AG04450 (cell line): ENCODE measurements at regions not wholly inside any gene's neighbourhood (a gene's known extent, or its start where the extent isn't known, plus 50 kb on each side); places are given as distances from the start of the nearest gene placed in this dataset.

ENCODE experiments used
- CTCF ChIA-PET: fragments of 300-600, 350-600 bp; formaldehyde crosslinking; extraction: SDS; loops from one replicate; lab custom pipeline; 2022; ENCODE audit warnings: antibody characterized with exemption, inconsistent platforms; lab: Charles Lee
- POLR2A ChIA-PET: fragments of 350-600 bp; formaldehyde crosslinking; extraction: SDS; loops from one replicate; lab custom pipeline; 2021; ENCODE audit warnings: antibody characterized with exemption, inconsistent platforms; lab: Yijun Ruan, JAX
- DNase-seq: peaks from one replicate; pipeline ENCODE4 v3.0.0-alpha.2; 2011; ENCODE audit warnings: low read depth, low spot score
- H3K27ac ChIP-seq: one replicate; pipeline ENCODE4 v1.5.1; 2012; ENCODE audit warnings: low read depth, low read length, control low read depth
- H3K27me3 ChIP-seq: one replicate; pipeline ENCODE4 v1.6.0; 2012; ENCODE audit warnings: low read length; ENCODE audit not compliant: control insufficient read depth, insufficient read depth
- H3K4me3 ChIP-seq: 2 replicates; pipeline ENCODE4 v1.5.1; 2011; ENCODE audit warnings: mild to moderate bottlenecking, low read depth, low read length, control low read depth
- H3K9me3 ChIP-seq: 2 replicates; pipeline ENCODE4 v1.5.1; 2012; ENCODE audit warnings: low read length; ENCODE audit not compliant: control insufficient read depth, insufficient read depth
- TF ChIP-seq, protein P1 (sequence below): IDR thresholded peaks from 2 replicates; pipeline ENCODE4 v1.5.1; 2011; ENCODE audit warnings: low read depth, low read length, control low read depth, inconsistent platforms

DNA sequence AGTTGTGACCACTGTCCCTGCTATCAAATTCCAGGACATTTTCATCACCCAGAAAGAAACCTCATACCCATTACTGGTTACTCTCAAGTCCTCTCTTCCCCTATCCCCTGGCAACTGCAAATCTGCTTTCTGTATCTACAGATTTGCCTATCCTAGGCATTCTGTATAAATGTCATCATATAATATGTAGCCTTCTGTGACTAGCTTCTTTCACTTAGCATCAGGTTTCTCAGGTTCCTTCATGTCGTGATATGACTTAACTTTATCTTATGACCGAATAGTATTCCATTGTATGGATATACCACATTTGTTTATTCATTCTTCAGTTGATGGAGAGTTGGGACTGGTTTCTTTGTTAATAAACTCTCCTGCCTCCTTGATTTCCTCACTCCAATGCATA lies 60.5 kb downstream of the PMAIP1 start:
- ChIA-PET POLR2A (no interaction called here), CTCF (no interaction called here)
- Histone ChIP-seq H3K4me3 (no peak overlapping the region), H3K27me3 (no peaks in the 10 kb centered on the region), H3K9me3 (no peaks in the 10 kb centered on the region), H3K27ac (no peak overlapping the region)
- TF ChIP-seq, protein P1, sequence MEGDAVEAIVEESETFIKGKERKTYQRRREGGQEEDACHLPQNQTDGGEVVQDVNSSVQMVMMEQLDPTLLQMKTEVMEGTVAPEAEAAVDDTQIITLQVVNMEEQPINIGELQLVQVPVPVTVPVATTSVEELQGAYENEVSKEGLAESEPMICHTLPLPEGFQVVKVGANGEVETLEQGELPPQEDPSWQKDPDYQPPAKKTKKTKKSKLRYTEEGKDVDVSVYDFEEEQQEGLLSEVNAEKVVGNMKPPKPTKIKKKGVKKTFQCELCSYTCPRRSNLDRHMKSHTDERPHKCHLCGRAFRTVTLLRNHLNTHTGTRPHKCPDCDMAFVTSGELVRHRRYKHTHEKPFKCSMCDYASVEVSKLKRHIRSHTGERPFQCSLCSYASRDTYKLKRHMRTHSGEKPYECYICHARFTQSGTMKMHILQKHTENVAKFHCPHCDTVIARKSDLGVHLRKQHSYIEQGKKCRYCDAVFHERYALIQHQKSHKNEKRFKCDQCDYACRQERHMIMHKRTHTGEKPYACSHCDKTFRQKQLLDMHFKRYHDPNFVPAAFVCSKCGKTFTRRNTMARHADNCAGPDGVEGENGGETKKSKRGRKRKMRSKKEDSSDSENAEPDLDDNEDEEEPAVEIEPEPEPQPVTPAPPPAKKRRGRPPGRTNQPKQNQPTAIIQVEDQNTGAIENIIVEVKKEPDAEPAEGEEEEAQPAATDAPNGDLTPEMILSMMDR = no peak
- no peak for DNase-seq

DNA sequence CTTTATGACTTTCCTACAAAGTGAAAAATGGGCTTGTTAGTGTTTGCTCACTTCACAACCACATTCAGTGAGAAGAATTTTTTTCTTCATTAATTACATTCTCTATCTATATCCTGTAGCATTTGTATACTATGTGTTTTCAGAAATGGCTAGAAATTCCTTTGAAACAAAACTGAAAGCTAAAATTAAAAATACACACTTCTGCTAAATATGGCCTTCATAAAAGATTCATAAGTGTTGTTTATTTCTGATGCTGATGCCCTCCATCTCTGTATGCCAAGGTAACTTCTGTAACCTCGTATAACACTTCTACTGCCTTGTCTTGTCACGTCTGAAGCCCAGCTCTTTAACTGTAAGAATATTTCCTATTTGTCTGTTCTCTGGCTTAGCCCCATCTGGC lies 59.8 kb downstream of the PMAIP1 start:
- no peak for DNase-seq
- no peak overlapping the region for H3K27ac ChIP-seq
- H3K4me3 ChIP-seq = no peak overlapping the region
- H3K9me3 ChIP-seq = no peaks in the 10 kb centered on the region
- ChIA-PET CTCF (no interaction called here), POLR2A (no interaction called here)
- no peaks in the 10 kb centered on the region for H3K27me3 ChIP-seq
- TF ChIP-seq, protein P1 = no peak

DNA sequence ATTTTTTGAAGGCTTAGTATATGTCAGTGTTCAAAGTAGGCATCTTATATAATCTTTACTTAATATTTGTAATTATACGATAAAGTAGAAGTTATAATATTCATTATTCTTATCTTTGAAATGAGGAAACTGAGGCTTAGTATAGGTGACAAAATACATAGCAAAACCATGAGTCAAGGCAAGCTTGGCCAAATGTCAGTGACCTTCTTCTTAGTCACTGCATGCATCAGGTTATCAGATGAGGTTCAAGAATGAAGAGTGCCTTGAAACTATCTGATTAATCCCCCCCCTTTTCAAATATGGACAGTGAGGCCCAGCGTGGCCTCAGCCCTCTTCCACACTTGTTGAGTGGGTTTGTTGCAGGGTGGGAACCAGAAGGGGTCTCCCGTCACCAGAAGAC lies 59.3 kb downstream of the PMAIP1 start:
- TF ChIP-seq, protein P1 = no peak
- no peak for DNase-seq
- POLR2A ChIA-PET = no interaction called here
- H3K27me3 ChIP-seq = no peaks in the 10 kb centered on the region
- no peaks in the 10 kb centered on the region for H3K9me3 ChIP-seq
- no peak overlapping the region for H3K27ac ChIP-seq
- H3K4me3 ChIP-seq = no peak overlapping the region
- CTCF ChIA-PET = no interaction called here

DNA sequence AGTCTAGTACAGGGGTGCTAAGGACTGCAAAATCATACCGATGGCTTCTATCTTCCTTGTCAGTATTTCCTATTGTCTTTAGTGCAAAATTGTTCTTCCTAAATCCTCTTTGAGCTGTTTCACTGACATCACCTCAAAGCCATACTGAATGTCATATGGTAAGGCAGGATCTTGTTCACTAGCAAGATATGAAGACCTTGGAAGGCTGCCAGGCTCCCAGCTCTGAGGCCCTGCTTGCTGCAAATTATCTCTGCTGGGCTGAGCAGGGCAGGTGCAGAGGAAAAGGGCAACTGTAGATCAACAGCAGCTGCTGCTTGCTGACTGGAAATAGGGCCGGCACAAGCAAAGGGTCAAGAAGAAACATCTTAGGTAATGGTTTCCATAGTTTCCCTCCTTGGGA lies 58.2 kb downstream of the PMAIP1 start:
- DNase-seq = peak; percentile 41
- CTCF ChIA-PET = interaction anchor here (0.6 kb wide), 1 partner anchor 30 kb away, joined by 3 read pairs; no protein-coding TSS in a partner anchor
- H3K9me3 ChIP-seq = no peaks in the 10 kb centered on the region

DNA sequence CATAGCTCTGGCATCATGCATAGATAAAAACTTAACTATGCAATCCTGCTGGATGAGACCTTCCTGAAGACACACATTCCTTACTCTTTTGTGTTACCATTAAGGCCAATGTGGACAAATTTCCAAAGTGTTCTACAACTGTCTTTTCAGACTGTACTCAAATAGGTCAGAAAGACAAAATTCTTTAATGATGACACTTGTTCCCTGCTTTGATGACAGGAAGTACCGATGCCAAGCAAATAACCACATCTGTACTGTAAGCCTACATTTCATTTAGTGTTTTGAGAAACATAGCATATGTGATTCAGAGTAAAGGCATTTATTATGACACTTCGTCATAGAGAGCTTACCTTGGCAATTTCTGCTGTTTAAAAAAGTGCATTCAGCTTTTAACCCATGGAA lies 55.0 kb downstream of the PMAIP1 start:
- POLR2A ChIA-PET = interaction anchor here (3.4 kb wide), 1 partner anchor 55 kb away, joined by 27 read pairs; the partner anchor contains the start of gene PMAIP1
- Histone ChIP-seq H3K27ac (no peak overlapping the region), H3K9me3 (no peaks in the 10 kb centered on the region), H3K27me3 (no peaks in the 10 kb centered on the region), H3K4me3 (no peak overlapping the region)
- peak; percentile 24 for DNase-seq
- CTCF ChIA-PET = interaction anchor here (1.4 kb wide), 1 partner anchor 118 kb away, joined by 4 read pairs; no protein-coding TSS in a partner anchor
- TF ChIP-seq, protein P1 = no peak

More for the DNA sequence above, 58.2 kb downstream of the PMAIP1 start:
- POLR2A ChIA-PET = no interaction called here
- H3K27ac ChIP-seq = no peak overlapping the region
- TF ChIP-seq, protein P1 = no peak
- no peaks in the 10 kb centered on the region for H3K27me3 ChIP-seq
- no peak overlapping the region for H3K4me3 ChIP-seq
